Epithelial cell of prostate (primary cell): ENCODE measurements at regions not wholly inside any gene's neighbourhood (a gene's known extent, or its start where the extent isn't known, plus 50 kb on each side); places are given as distances from the start of the nearest gene placed in this dataset.
"Not testable (repeated sequence)": the region's sequence is repeated elsewhere in the genome, so short reads cannot be mapped to it uniquely, and the experiment has no call there.

Experiments
- DNase-seq: peaks from one replicate; pipeline ENCODE4 v3.0.0-alpha.2; 2011; ENCODE audit warnings: low read depth, low spot score
- H3K27ac ChIP-seq: fragments of 450-650 bp; 2 replicates; pipeline ENCODE4 v1.5.1; 2017; ENCODE audit warnings: mild to moderate bottlenecking

DNA sequence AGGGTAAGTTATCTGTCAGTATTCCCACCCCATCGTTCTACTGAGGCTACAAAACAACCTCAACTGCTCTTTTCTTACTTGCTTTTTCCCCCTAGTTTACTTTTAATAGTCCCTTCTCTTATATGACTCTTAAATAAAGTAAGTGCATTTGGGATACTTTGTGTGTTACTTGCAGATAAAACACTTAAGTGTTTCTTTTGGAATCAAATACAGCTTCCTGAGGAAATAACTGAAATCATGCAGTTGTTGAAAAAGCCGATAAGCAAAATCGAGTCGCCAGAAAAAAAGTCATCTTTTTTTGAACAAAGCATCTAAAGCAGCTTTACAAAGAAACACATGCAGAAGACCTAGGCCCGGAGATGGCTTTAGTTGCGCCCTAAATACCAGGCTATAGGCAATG is 53.5 kb upstream of the EPB41L4A start:
- no peak overlapping the region for H3K27ac ChIP-seq
- DNase-seq = no peak

DNA sequence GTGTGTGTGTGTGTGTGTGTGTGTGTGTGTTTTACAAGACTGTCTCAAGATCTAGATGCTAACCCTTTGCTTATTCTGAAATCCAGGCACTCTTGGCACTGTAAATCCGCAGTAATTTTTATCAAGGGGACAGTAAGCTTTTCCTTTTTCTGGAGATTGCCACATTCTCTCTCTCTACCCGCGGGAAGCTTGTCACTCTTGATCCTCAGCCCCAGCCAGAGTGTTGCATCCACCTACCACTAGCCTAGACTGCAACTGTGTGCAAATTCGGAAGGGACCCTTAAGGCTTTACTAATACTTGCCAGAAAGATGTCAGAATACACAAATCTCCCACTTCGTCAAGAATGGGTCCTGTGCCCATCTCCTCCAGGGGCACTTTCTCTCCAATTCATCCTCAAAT is 54.9 kb upstream of the EPB41L4A start:
- no peak for DNase-seq
- H3K27ac ChIP-seq = no peak overlapping the region

DNA sequence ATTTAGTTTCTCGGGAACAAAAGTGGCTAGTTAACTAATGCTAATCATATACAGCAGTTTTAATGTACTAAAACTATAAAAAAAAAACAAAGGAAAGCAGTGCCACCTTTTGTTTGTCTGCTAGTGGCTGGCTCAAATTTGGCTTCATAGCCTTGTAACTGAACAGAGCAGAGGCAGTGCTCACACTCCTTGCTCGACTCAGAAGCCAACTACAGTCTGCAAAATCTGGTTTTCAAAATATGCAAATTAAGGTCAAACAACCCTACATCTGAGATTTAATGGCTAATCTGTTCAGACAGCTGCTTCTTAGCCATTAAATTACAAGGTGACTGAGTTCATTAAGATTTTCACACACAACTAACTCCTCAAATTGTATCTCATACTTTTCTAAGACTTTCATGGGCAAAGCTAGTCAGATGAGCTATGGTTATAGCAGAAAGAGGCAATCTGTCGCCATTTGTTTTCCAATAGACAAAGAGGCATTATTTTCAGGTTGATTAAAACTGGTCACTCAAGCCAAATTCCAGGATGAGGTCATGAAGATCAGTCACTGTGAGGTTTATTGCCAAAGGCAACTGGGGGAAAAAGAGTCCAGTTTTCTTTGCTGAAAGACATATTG is 56.8 kb upstream of the EPB41L4A start:
- H3K27ac ChIP-seq = peak overlapping the region; percentile 20
- no peak for DNase-seq

DNA sequence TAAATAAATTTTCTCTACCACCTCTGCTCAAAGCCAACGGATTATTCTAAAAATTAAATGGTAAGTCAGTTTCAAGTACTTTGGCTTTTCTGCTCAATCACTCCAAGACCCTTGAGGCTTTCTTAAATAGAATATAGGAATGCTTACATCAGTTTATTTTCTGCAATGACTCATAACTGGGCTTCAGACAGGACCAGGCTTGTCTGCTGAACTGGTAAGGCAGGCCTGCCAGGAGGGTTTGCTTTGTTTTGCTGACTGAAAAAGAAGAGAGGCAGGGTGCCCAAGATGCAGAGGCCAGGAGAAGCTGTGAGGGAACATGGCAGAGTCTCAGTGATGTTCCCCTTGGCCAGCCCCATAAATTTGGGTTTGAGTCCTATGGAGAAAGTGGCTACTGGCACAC is 60.3 kb upstream of the EPB41L4A start:
- peak overlapping the region; percentile 49 for H3K27ac ChIP-seq
- DNase-seq = peak; percentile 58

DNA sequence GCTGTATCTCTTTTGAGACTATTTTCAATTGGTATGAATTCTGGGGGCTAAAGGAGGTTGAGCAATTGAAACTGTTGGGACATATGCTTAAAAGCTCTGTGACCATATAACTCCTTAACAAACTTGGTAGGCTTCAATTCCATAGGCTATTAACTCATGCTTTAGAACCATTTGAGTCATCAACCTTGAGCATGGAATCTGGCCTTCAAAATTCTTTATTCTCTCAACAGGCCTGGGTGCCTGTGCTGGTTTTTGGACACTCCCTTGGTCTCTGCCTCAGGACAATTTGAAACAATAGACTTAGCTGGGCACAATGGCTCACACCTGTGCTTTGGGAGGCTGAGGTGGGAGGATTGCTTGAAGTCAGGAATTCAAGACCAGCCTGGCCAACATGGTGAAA is 61.4 kb upstream of the EPB41L4A start:
- DNase-seq = no peak
- peak overlapping the region; percentile 49 for H3K27ac ChIP-seq

DNA sequence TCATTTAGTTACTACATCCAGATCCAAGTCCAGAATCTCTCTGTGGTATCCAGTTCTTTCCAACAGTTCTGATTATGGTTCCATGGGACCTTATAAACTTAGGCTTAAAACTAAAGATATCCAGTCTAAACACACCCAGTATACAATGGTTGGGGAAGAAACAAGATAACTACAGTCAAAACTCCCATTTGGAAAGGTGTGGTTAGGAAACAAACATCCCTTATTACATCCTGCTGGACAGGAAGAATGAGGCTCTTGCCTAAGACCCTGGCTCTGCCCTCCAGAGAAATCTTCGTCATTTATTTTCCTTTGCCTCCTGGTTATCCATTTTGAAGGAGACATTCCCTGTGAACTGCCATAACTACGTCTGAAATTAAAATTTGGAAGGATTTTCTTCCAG is 64.6 kb upstream of the EPB41L4A start:
- no peak overlapping the region for H3K27ac ChIP-seq
- no peak for DNase-seq

DNA sequence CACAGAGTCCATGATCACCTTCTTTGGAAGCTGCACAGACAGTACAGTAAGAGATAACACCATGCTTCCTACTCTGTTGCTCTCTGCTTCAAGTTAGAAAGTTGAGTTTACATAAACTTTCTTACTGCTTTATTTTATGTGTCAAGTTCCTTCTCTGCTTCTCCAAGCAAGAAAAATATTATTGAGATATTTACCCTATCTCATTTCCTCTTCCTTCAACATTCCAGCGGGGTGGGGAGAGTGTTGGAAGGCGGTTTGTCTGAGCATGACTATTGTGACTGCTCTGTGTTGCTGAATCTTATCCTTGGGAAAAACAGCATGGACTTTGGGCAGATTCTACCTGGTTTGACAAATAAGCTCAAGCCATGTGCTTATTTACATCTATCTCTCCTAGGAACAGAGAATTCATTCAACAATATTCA is 66.9 kb upstream of the EPB41L4A start:
- DNase-seq = no peak
- no peak overlapping the region for H3K27ac ChIP-seq

DNA sequence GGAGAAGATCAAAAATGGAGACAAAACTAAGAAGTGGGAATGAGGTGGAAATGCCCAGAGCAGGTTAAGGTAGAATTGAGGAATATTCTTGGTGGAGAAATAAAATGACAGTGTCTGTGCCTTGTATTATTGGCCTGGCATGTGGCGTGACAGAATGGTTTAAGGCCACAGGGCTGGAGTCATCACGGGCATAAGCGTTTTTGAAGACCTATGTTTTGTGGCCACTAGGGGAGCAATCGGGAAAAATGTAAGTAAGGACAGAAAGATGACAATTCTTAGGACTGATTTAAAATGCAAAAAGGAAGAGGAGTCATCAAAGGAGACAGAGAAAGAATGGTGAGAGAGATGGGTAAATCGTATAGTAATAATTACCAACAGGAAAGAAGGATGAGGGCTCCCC is 72.2 kb upstream of the EPB41L4A start:
- no peak overlapping the region for H3K27ac ChIP-seq
- DNase-seq = no peak

DNA sequence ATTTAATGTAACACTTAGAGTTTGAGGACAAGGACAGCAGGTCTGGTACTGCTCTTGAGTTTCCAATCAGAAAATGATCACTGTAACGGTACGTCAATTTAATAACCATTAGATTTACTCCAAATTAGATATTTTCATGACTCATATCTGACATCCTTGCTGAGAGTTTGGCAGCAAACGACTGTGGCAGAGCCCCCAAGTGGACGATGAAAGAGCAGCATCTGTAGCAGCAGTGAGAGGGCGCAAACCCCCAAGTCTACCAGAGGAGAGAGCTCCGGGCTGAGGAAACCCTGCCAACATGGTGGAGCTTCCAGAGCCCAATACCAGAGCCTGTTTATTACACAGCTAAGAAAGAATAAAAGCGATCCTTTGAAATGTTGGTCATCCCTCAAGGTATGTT is 73.2 kb upstream of the EPB41L4A start:
- H3K27ac ChIP-seq = no peak overlapping the region
- no peak for DNase-seq

DNA sequence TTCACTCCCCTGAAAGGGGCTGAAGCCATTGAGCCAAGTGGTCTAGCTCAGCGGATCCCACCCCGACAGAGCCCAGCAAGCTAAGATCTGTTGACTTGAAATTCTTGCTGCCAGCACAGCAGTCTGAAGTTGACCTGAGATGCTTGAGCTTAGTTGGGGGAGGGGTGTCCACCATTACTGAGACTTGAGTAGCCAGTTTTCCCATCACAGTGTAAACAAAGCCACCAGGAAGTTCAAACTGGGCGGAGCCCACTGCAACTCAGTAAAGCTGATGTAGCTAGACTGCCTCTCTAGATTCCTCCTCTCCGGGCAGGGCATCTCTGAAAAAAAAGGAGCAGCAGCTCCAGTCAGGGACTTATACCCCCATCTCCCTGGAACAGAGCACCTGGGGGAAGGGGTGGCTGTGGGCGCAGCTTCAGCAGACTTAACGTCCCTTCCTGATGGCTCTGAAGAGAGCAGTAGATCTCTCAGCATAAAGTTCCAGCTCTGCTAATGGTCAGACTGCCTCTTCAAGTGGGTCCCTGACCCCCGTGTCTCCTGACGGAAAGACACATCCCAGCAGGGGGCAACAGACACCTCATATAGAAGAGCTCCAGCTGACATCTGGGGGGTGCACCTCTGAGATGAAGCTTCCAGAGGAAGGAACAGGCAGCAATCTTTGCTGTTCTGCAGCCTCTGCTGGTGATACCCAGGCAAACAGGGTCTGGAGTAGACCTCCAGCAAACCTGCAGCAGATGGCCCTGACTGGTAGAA is 84.8 kb upstream of the EPB41L4A start:
- H3K27ac ChIP-seq = not testable (repeated sequence)
- peak; percentile 40 for DNase-seq

DNA sequence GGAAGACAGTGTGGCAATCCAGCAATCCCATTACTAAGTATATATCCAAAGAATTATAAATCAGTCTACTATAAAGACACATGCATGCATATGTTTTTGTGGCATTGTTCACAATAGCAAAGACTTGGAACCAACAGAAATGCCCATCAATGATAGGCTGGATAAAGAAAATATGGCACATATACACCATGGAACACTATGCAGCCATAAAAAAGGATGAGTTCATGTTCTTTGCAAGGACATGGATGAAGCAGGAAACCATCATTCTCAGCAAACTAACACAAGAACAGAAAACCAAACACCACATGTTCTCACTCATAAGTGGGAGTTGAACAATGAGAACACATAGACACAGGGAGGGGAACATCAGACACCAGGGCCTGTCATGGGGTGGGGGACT is 90.0 kb upstream of the EPB41L4A start:
- not testable (repeated sequence) for H3K27ac ChIP-seq, DNase-seq

DNA sequence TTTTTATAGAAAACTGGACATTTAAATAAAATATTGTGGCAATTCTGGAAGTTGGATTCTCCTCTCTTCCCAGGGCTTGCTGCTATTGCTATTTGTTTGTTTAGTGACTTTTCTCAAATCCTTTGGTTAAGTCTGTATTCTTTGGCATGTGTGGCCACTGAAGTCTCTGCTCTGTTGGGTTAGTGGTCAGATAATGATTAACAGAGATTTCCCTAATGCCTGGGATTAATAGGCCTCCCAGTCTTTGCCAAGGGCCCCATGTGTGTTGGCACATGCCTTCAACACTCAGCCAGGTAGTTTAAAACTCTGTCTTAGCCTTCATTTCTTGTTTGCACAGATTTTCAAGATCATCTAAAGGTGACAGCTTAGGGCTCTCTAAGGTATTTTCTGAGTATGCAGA is 92.8 kb upstream of the EPB41L4A start:
- no peak overlapping the region for H3K27ac ChIP-seq
- DNase-seq = no peak

DNA sequence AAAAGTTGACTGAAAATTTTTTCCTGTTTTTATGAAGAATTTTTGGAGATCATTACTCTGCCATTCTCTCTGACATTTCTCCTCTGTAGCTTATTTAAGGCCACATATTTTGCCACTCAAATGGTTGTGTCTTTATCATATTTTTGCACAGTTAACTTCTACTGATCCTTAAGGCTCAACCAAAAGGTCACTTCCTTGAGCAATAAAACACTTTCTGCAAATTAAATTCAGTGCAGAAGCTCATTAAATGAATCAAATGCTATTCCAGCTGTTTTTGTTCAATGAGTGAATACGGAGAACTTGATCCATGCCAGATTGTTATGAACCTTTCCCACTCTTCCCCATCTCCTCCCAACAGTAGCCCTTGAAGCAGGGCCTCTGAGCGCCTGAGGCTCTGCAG is 93.8 kb upstream of the EPB41L4A start:
- no peak overlapping the region for H3K27ac ChIP-seq
- DNase-seq = no peak

DNA sequence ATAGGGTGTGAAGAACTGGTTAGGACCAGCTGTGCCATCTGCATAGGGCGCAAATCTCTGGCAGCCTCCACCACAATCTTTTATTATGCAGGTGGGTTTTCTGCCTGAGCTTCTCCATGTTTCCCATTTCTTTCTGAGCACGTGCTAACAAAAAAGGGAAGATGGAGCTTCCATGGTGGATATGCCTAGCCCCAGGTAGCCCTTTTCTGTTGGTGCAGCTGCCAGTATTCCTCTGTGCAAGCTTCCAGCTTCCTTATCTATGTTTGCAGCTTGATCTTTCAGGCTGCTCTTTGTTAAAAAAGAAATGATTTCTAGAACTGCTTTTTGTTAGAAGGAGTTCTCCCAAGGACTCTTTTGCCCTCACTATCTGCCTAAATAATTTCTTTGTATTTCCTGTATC is 95.0 kb upstream of the EPB41L4A start:
- DNase-seq = no peak
- no peak overlapping the region for H3K27ac ChIP-seq

DNA sequence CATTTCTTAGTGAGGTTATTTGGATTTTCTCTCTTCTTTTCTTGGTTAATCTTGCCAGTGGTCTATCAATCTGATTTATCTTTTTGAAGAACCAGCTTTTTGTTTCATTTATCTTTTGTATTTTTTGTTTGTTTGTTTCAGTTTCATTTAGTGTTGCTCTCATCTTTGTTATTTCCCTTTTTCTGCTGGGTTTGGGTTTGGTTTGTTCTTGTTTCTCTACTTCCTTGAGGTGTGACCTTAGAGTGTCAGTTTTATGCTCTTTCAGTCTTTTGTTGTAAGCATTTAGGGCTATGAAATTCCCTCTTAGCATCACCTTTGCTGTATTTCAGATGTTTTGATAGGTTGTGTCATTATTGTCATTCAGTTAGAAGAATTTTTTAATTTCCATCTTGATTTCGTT is 101.4 kb upstream of the EPB41L4A start:
- H3K27ac ChIP-seq = not testable (repeated sequence)

DNA sequence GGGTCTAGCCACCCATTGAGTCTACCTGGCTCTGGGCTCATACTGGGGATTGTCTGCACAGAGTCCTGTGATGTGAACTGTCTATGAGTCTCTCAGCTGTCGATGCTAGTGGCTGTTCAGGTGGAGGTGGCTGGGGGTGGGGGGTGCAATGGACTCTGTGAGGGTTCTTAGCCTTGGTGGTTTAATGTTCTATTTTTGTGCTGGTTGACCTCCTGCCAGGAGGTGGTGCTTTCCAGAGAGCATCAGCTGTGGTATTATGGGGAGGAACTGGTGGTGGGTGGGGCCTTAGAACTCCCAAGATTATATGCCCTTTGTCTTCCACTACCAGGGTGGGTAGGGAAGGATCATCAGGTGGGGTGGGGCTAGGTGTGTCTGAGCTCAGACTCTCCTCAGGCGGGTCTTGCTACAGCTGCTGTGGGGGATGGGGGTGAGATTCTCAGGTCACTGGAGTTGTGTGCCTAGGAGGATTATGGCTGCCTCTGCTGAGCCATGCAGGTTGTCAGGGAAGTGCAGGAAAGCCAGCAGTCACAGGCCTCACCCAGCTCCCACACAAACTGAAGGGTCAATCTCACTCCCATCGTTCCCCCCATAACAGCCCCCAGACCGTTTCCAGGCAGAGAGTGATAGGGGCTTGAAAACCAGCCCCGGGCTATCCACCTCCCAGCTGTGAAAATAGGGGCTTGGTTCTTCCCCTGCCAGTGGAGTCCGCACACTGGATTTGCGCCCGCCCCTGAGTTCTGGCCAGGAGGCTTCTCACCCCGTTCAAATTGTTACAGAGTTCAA is 104.0 kb upstream of the EPB41L4A start:
- not testable (repeated sequence) for DNase-seq, H3K27ac ChIP-seq

More for the DNA sequence above, 101.4 kb upstream of the EPB41L4A start:
- not testable (repeated sequence) for DNase-seq

DNA sequence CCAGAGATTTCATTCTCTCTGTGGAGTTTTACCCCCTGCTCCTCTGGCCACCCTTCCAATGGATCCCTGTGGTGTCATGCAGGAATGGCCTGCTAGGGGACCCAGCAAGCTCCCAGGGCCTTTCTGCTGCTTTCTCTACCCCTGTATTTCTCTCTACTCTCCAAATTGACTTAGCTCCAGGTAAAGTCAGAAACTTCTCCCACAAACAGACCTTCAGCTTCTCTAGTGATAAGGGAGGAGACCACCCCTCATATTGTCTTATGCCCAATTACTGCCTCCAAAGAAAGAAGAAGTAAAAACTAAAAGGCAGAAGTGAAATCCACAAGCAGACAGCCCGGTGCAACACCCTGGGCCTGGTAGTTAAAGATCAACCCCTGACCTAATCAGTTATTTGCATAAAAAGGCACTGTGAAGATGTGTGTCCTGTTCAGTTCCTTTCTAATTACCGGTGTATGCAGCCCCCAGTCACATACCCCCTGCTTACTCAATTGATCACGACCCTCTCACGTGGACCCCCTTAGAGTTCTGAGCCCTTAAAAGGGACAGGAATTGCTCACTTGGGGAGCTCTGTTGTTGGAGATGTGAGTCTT is 104.7 kb upstream of the EPB41L4A start:
- not testable (repeated sequence) for H3K27ac ChIP-seq, DNase-seq

DNA sequence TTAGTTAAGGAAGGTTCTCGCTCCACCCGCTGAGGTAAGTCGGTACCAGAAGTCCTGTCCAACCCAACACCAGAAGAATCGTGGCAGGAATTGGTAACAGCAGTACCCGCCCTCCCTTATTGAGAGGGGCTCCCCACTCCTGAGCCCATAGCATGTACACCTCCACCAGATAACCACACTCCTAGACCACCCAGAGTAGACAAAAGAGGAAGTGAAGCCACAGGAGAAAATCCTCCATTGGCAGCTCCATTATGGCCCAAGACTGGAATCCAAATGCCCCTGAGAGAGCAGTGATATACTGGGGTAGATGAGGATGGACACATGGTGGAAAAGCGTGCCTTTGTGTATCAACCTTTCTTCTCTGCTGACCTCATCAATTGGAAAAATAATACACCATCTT is 106.1 kb upstream of the EPB41L4A start:
- DNase-seq = no peak
- H3K27ac ChIP-seq = no peak overlapping the region

DNA sequence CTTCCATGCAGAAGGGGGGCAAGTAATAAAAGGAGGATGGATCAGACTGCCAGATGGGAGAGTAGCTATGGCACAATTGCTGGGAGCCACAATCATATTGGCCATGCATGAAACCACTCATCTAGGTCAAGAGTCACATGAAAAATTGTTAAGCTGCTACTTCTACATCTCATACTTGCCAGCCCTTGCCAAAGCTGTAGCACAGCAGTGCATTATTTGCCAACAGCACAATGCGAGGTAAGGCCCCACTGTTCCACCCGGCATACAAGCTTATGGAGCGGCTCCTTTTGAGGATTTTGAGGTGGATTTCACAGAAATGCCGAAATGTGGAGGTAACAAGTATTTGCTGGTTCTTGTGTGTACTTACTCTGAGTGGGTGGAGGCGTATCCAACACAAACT is 109.9 kb upstream of the EPB41L4A start:
- no peak overlapping the region for H3K27ac ChIP-seq
- no peak for DNase-seq

DNA sequence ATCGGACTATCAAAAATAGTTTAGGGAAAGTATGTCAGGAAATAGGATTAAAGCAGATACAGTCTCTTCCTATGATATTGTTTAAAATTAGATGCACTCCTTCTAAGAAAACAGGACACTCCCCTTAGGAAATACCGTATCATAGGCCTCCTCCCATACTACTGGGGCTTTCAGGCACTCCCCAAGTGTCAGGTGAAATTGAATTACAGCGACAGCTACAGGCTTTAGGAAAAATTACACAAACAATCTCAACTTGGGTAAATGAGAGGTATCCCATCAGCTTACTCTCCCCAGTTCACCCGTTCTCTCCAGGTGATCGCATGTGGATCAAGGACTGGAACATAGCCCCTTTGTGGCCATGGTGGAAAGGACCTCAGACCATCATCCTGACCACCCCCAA is 110.4 kb upstream of the EPB41L4A start:
- no peak overlapping the region for H3K27ac ChIP-seq
- no peak for DNase-seq
